ENCODE measurements at regions not wholly inside any gene's neighbourhood (a gene's known extent, or its start where the extent isn't known, plus 50 kb on each side); places are given as distances from the start of the nearest gene placed in this dataset.

GRCh38 chr13:56869671-56870070, 271.0 kb upstream of the PRR20A start:
- TF ChIP-seq POLR2A (IDR thresholded peaks at IDR 0.05; ENCODE audit: low read depth, low read length) (no peak), POLR2AphosphoS5 (IDR thresholded peaks at IDR 0.05; ENCODE audit: low read depth, low read length) (no peak), SPI1 (IDR thresholded peaks at IDR 0.05; ENCODE audit: low read depth, low read length) (no peak)
